Mammary epithelial cell (primary cell): ENCODE measurements at regions not wholly inside any gene's neighbourhood (a gene's known extent, or its start where the extent isn't known, plus 50 kb on each side); places are given as distances from the start of the nearest gene placed in this dataset.

Experiments
- CTCF ChIP-seq, 2 donors: IDR thresholded peaks in 1 of 2; conservative IDR thresholded peaks in 1 of 2; 2 replicates each; pipeline ENCODE4 v1.5.1; 2011 to 2012; ENCODE audit warnings: inconsistent platforms in 2 of 2, low read length in 2 of 2, mild to moderate bottlenecking in 2 of 2, control low read depth in 1 of 2, low read depth in 1 of 2; ENCODE audit not compliant: insufficient read depth in 1 of 2; ENCODE audit errors: extremely low read depth in 1 of 2
- EZH2 ChIP-seq: IDR thresholded peaks from 2 replicates; pipeline ENCODE4 v1.6.1; 2012; ENCODE audit warnings: low read length, inconsistent platforms, borderline replicate concordance

- no peak for TF ChIP-seq CTCF (conservative IDR thresholded peaks at IDR 0.05 in 1 of 2, IDR thresholded peaks at IDR 0.05 in 1 of 2; ENCODE audit: extremely low read depth in 1 of 2, insufficient read depth in 1 of 2, low read depth in 1 of 2, low read length in 2 of 2)
- TF ChIP-seq EZH2, result no peak
These were observed 174.6 kb downstream of the NDFIP2 start for GRCh38 chr13:79655509-79655908.
